ENCODE measurements at regions not wholly inside any gene's neighbourhood (a gene's known extent, or its start where the extent isn't known, plus 50 kb on each side); places are given as distances from the start of the nearest gene placed in this dataset.

- no peak for TF ChIP-seq CTCF (IDR thresholded peaks at IDR 0.05)
These were observed 674.2 kb upstream of the NRP1 start for GRCh38 chr10:34008656-34009055.

GRCh38 chr10:34006471-34006870 lies 672.0 kb upstream of the NRP1 start:
- no peak for TF ChIP-seq CTCF (IDR thresholded peaks at IDR 0.05)

- TF ChIP-seq CTCF (IDR thresholded peaks at IDR 0.05): no peak
These were observed 669.1 kb upstream of the NRP1 start for GRCh38 chr10:34003561-34003960.

- TF ChIP-seq CTCF (IDR thresholded peaks at IDR 0.05): no peak
These were observed 668.4 kb upstream of the NRP1 start for GRCh38 chr10:34002896-34003295.

GRCh38 chr10:34001831-34002230 lies 667.4 kb upstream of the NRP1 start:
- TF ChIP-seq CTCF (IDR thresholded peaks at IDR 0.05): no peak

GRCh38 chr10:34001087-34001580 lies 666.7 kb upstream of the NRP1 start:
- no peak for TF ChIP-seq CTCF (IDR thresholded peaks at IDR 0.05)

- no peak for TF ChIP-seq CTCF (IDR thresholded peaks at IDR 0.05)
These were observed 659.5 kb upstream of the NRP1 start for GRCh38 chr10:33993917-33994316.

GRCh38 chr10:33991924-33992323 lies 657.5 kb upstream of the NRP1 start:
- no peak for TF ChIP-seq CTCF (IDR thresholded peaks at IDR 0.05)
